GM12864 (cell line): ENCODE measurements at regions not wholly inside any gene's neighbourhood (a gene's known extent, or its start where the extent isn't known, plus 50 kb on each side); places are given as distances from the start of the nearest gene placed in this dataset.

ENCODE experiments used
- DNase-seq: peaks from one replicate; pipeline ENCODE4 v3.0.0-alpha.2; 2011; ENCODE audit warnings: low read depth
- H3K4me3 ChIP-seq: 2 replicates; pipeline ENCODE4 v1.5.1; 2011; ENCODE audit warnings: mild to moderate bottlenecking, low read depth, low read length, control low read depth
- TF ChIP-seq, protein P1 (sequence below): IDR thresholded peaks from 2 replicates; pipeline ENCODE4 v1.5.1; 2011; ENCODE audit warnings: low read depth, mild to moderate bottlenecking, moderate library complexity, low read length, control low read depth, inconsistent platforms; ENCODE audit errors: missing control alignments

DNA sequence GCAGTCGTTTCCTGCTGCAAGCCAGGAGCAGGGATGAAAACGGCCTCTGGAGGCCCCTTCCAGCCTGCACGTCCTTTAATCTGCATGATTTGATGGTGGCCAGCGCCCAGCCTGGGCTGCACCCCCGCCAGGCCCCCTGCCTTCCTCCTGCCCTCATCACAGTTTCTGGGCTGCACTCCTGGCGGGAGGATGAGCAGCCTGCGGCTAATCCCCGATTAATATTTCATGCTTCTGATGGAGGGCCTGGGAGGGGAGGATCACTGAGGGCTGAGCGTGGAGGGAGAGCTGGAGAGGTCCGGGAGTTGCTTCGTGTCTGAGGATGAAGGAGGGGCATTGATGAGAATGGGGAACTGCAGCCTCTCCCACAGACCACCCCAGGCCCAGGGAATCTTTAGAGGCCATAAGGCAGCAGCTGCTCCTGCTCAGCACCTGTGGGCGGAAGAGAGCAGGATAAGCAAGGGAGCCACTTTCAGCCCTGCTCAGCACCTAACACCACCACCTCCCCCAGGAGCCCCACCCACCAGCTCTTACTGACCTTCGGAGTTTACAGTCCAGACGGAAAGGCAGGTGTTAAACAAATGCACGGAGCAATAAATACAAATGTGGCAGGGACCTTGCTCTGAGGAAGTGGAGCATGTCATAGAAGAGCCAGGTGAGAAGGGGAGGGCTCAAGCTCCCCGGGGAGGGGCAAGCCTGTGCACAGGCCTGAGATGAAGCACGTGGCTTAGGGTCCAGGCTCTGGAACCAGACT lies 135.0 kb upstream of the NECTIN1 start:
- TF ChIP-seq, protein P1, sequence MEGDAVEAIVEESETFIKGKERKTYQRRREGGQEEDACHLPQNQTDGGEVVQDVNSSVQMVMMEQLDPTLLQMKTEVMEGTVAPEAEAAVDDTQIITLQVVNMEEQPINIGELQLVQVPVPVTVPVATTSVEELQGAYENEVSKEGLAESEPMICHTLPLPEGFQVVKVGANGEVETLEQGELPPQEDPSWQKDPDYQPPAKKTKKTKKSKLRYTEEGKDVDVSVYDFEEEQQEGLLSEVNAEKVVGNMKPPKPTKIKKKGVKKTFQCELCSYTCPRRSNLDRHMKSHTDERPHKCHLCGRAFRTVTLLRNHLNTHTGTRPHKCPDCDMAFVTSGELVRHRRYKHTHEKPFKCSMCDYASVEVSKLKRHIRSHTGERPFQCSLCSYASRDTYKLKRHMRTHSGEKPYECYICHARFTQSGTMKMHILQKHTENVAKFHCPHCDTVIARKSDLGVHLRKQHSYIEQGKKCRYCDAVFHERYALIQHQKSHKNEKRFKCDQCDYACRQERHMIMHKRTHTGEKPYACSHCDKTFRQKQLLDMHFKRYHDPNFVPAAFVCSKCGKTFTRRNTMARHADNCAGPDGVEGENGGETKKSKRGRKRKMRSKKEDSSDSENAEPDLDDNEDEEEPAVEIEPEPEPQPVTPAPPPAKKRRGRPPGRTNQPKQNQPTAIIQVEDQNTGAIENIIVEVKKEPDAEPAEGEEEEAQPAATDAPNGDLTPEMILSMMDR: no peak
- DNase-seq: no peak

DNA sequence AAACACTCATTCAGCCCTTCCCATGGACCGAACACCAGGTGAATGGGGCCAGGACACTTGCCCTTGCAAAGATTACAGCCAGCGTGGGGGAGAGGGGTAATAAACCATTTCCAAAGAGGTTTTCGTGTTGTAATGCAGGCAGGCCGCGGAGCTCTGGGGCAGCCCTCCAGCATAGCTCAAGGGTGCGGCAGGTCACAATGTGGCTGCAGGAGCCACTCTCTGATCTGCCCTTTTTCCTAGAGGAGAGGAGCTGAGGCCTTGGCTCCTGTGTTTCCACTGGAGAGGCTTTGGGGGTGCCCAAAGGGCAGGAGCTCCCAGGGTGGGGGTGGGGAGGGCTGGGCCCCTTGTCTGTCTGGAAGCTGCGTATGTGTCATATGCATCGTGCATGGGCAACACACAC lies 134.2 kb upstream of the NECTIN1 start:
- TF ChIP-seq, protein P1: no peak
- no peak overlapping the region for H3K4me3 ChIP-seq

More for the DNA sequence above, 135.0 kb upstream of the NECTIN1 start:
- no peak overlapping the region for H3K4me3 ChIP-seq

DNA sequence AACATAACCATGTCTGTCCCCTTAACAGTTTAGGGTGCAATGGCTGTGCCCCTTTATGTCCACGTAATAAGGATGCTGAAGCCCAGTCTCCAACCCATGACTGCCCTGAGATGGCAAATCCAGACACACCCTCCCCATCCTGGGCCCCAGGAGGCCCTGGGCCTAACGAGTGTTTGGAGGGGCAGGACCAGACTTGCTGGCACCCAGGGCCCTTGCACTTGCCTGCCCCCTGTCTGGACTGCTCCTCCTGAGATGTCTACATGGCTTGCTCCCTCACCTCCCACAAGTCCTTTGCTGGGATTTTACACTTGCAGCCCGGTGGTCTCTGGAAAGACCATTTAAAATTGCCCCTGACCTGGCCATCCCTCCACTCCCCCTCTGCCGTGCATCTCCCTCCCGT lies 132.2 kb upstream of the NECTIN1 start:
- TF ChIP-seq, protein P1: no peak
- DNase-seq: no peak
- H3K4me3 ChIP-seq: no peak overlapping the region

More for the DNA sequence above, 134.2 kb upstream of the NECTIN1 start:
- no peak for DNase-seq

DNA sequence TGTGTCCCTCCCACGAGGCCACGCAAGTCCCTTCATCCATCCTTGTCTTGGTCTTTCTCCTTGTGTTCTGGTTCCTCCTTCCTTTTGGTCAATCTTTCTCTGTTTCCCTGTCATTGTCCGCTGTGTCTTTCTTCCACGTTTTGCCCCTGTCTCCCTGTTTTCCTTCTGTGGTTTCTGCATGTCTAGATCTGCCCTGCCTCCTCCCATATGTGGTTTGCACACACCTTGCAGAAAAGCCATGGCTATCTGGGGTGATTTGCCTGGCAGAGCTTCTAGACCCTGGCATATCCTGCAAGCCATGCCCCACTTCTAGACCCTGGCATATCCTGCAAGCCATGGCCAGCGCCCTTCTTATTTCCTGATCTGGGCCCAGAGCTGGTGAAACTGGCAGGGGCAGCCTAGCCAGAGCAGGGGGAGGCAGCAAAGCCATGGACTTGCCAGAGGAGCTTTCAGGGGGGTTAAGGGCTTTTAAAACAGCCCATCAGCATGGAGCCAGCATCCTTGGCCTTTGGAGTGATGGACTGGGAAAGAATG lies 131.6 kb upstream of the NECTIN1 start:
- TF ChIP-seq, protein P1: no peak
- DNase-seq: no peak
- H3K4me3 ChIP-seq: no peak overlapping the region

DNA sequence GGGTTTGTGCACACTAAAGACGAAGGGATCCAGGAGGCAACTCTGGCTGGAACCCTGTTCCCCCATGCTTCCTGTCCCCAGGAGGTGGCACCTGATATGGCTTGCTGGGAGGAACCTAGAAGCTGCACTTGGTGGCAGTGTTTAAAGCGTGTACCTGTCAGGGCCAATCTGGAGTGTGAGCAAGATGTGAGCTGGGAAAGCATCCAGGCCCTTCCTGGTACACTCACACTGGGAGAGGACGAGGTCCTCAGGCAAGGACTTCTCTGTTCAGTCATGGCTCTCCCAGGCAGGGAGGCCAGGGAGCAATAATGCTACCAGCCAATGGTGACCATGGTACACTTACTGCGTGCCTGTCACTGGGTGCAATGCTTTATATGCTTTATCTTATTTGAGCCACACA lies 130.7 kb upstream of the NECTIN1 start:
- H3K4me3 ChIP-seq: no peak overlapping the region
- TF ChIP-seq, protein P1: no peak
- no peak for DNase-seq

DNA sequence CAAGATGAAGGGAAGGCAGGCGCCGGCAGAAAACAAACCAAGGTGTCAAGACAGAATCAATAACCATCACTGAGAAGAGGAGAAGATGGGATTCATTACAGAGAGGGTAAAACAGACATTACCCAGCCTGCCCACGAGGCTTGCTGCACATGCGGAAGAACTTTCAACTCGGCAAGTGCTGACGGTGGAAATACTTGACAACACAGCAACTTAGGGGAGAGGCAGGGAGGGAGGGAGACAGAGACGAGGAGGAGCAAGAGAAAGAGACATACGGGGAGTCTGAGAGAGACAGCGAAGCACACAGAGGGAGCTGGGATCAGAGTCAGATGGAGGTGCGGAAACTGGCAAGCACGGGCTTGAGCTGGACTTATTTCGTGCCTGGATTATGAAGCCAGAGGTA lies 129.3 kb upstream of the NECTIN1 start:
- no peak overlapping the region for H3K4me3 ChIP-seq
- TF ChIP-seq, protein P1: no peak
- DNase-seq: no peak
